RWPE2 (cell line): ENCODE measurements at regions not wholly inside any gene's neighbourhood (a gene's known extent, or its start where the extent isn't known, plus 50 kb on each side); places are given as distances from the start of the nearest gene placed in this dataset.
"Not testable (repeated sequence)": the region's sequence is repeated elsewhere in the genome, so short reads cannot be mapped to it uniquely, and the experiment has no call there.

ENCODE experiments used
- ATAC-seq: fragments of 200-7000 bp; cut with Tn5 transposase; 3 replicates; pipeline ENCODE4 v1.9.1; 2021; ENCODE audit warnings: low read depth
- DNase-seq: peaks from one replicate; pipeline ENCODE4 v3.0.0-alpha.2; 2020; ENCODE audit warnings: low spot score
- H3K27ac ChIP-seq: fragments of 450-650 bp; 2 replicates; pipeline ENCODE4 v1.5.1; 2017; ENCODE audit warnings: mild to moderate bottlenecking; ENCODE audit not compliant: poor library complexity, severe bottlenecking
- H3K27me3 ChIP-seq: fragments of 250-450 bp; sonication (Bioruptor Pico); 2 replicates; pipeline ENCODE4 v1.5.1; 2021; ENCODE audit warnings: mild to moderate bottlenecking, moderate library complexity; ENCODE audit not compliant: insufficient read depth, poor library complexity, severe bottlenecking
- H3K36me3 ChIP-seq: fragments of 250-450 bp; sonication (Bioruptor Pico); 2 replicates; pipeline ENCODE4 v1.5.1; 2020; ENCODE audit warnings: low read depth, mild to moderate bottlenecking, moderate library complexity
- H3K4me1 ChIP-seq: fragments of 250-450 bp; sonication (Bioruptor Pico); 2 replicates; pipeline ENCODE4 v1.5.1; 2021; ENCODE audit warnings: mild to moderate bottlenecking, moderate library complexity; ENCODE audit not compliant: insufficient read depth, poor library complexity, severe bottlenecking
- H3K4me3 ChIP-seq: fragments of 250-450 bp; sonication (Bioruptor Pico); 2 replicates; pipeline ENCODE4 v1.5.1; 2021; ENCODE audit warnings: mild to moderate bottlenecking, moderate library complexity; ENCODE audit not compliant: severe bottlenecking
- H3K9me3 ChIP-seq: fragments of 250-450 bp; sonication (Bioruptor Pico); 2 replicates; pipeline ENCODE4 v1.5.1; 2021; ENCODE audit warnings: mild to moderate bottlenecking, moderate library complexity; ENCODE audit not compliant: severe bottlenecking
- TF ChIP-seq, protein P1 (sequence below): fragments of 450-650 bp; IDR thresholded peaks from one replicate; pipeline ENCODE4 v1.5.1; 2017; ENCODE audit warnings: mild to moderate bottlenecking, moderate library complexity; ENCODE audit not compliant: poor library complexity, severe bottlenecking

DNA sequence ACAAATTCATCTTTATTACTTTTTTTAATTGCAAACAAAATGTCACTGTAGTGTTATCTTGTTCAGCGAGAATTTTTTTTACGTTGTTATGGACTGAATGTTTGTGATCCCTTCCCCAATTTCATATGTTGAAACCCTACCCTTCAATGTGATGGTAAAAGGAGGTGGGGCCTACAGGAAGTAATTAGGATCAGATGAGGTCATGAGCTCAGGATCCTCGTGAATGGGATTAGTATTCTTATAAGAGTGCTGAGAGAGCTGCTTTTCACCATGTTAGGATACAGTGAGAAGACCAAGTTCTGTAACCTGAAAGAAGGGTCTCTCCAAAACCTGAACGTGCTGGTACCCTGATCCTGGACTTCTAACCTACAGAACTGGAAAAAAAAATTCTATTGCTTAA lies 646.0 kb upstream of the TMPRSS15 start:
- TF ChIP-seq, protein P1, sequence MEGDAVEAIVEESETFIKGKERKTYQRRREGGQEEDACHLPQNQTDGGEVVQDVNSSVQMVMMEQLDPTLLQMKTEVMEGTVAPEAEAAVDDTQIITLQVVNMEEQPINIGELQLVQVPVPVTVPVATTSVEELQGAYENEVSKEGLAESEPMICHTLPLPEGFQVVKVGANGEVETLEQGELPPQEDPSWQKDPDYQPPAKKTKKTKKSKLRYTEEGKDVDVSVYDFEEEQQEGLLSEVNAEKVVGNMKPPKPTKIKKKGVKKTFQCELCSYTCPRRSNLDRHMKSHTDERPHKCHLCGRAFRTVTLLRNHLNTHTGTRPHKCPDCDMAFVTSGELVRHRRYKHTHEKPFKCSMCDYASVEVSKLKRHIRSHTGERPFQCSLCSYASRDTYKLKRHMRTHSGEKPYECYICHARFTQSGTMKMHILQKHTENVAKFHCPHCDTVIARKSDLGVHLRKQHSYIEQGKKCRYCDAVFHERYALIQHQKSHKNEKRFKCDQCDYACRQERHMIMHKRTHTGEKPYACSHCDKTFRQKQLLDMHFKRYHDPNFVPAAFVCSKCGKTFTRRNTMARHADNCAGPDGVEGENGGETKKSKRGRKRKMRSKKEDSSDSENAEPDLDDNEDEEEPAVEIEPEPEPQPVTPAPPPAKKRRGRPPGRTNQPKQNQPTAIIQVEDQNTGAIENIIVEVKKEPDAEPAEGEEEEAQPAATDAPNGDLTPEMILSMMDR: no peak
- H3K27ac ChIP-seq: no peak overlapping the region
- H3K4me3 ChIP-seq: no peak overlapping the region
- H3K36me3 ChIP-seq: no peaks in the 10 kb centered on the region
- H3K4me1 ChIP-seq: no peaks in the 10 kb centered on the region
- no peak for ATAC-seq
- H3K27me3 ChIP-seq: no peaks in the 10 kb centered on the region
- H3K9me3 ChIP-seq: peaks cover 2% of the 10 kb centered on the region
- no peak for DNase-seq

DNA sequence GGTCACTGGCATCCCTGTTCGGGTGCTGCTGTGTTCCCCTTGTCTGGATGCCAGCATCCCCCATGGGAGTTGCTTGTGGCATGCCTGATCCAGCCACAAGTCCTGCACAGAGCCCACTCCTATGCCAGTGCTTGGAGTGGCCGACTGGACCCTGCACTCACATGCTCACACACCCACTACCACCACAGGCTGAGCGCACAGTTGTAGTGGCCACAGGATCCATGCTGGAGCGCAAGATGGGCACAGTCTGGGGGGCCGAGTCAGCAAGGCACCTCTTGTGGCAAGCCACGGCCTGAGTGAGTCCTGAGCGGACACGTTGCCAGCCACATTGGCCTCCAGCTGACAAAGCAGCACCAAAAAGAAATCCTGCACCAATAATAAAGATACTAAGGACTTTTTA lies 661.6 kb upstream of the TMPRSS15 start:
- no peaks in the 10 kb centered on the region for H3K27me3 ChIP-seq
- no peak for ATAC-seq
- DNase-seq: no peak
- TF ChIP-seq, protein P1: no peak
- no peak overlapping the region for H3K27ac ChIP-seq
- H3K4me1 ChIP-seq: no peaks in the 10 kb centered on the region
- no peak overlapping the region for H3K4me3 ChIP-seq
- no peaks in the 10 kb centered on the region for H3K9me3 ChIP-seq
- no peaks in the 10 kb centered on the region for H3K36me3 ChIP-seq

DNA sequence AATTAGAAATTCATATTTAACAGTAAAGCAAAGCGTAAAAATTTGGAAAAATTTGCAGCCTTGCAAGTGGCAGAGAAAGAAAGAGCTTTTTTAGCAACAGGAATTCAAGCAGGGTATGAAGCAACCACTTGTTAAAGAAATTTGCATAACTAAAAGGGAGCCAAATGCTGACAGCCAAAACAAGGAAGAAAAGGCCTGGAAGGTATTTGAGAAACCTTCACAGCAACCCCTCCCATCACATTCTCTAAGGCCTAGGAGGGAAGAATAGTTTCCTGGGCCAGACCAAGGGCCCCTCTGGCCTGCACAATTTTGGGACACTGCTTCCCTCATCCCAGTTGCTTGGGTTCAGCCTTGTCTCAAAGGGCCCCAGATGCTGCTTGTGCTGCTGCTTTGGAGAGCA lies 672.4 kb upstream of the TMPRSS15 start:
- no peaks in the 10 kb centered on the region for H3K36me3 ChIP-seq
- no peak overlapping the region for H3K27ac ChIP-seq
- no peaks in the 10 kb centered on the region for H3K27me3 ChIP-seq
- TF ChIP-seq, protein P1: no peak
- no peak for ATAC-seq
- H3K4me3 ChIP-seq: no peak overlapping the region
- no peaks in the 10 kb centered on the region for H3K4me1 ChIP-seq
- no peak for DNase-seq
- no peaks in the 10 kb centered on the region for H3K9me3 ChIP-seq

DNA sequence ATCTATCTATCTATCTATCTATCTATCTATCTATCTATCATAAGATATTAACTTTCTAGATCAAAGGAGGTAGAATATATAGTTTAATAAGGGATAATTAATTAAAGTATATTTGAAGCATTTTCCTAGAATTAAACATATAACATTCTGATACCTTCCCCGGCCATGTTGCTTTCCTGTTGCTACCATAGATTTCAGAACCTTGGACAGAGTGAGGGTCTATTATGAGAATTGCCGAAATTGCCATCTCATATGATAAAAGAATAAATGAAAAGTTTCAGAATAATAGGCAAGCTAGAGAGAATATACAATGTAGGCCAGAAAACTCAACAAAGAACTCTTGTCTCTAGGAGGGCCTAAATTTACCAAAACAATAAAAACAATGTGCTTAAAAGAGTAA lies 706.1 kb upstream of the TMPRSS15 start:
- Histone ChIP-seq H3K27me3 (no peaks in the 10 kb centered on the region), H3K4me1 (no peaks in the 10 kb centered on the region), H3K9me3 (no peaks in the 10 kb centered on the region), H3K36me3 (no peaks in the 10 kb centered on the region), H3K27ac (no peak overlapping the region), H3K4me3 (no peak overlapping the region)
- no peak for DNase-seq
- ATAC-seq: no peak
- TF ChIP-seq, protein P1: no peak

DNA sequence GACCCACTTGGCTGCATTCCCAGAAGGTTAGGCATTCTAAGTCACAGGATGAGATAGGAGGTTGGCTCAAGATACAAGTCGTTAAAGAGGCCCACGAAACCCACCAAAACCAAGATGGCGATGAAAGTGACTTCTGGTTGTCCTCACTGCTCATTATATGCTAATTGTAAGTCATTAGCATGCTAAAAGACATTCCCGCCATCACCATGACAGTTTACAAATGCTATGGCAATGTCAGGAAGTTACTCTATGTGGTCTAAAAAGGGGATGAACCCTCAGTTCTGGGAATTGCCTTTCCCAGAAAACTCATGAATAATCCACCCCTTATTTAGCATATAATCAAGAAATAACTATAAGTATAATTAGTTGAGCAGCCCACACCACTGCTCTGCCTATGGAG lies 715.7 kb upstream of the TMPRSS15 start:
- not testable (repeated sequence) for H3K27ac ChIP-seq, H3K4me3 ChIP-seq, H3K27me3 ChIP-seq, H3K4me1 ChIP-seq, ATAC-seq, H3K9me3 ChIP-seq, H3K36me3 ChIP-seq, DNase-seq
